GM12874 (cell line): ENCODE measurements at regions not wholly inside any gene's neighbourhood (a gene's known extent, or its start where the extent isn't known, plus 50 kb on each side); places are given as distances from the start of the nearest gene placed in this dataset.

Experiments used
- TF ChIP-seq, protein P1 (sequence below): IDR thresholded peaks from 2 replicates; pipeline ENCODE4 v1.5.1; 2011; ENCODE audit warnings: low read depth, mild to moderate bottlenecking, control low read depth, low read length, moderate library complexity; ENCODE audit not compliant: insufficient read depth

DNA sequence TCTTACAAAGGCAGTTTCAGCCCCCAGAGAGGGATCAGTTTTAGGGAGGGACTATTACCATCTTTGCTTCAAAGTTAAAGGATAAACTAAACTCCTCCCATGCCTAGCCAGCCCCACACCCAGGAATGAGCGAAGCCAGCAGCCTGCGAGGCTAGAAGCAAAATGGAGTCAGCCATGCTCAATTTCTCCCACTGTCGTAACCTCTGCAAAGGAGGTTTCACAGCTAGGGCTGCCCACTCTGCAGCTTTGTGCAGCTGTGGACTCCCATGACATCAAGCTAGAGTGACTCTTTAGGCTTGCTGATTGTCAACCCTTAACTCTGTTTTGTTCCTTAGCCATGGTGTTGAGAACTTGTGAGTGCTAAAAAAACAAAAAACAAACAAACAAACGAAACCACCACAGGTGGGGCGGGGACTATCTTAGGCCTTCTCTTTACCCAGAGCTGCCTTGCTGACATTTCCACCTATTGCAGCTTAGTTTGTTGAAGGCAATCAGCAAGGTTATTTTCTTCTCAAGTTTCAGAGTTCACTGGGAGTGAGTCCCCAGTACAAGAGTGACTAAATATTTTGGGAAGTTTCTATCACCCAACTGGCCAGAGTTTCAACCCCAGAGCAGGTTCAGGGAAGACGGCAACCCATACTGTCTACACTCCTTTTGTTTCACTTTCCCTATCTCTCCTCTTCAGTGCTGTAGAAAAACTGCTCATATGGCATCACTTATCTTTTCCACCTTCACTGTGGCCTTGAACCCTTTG is 592.1 kb downstream of the XIRP2 start:
- TF ChIP-seq, protein P1, sequence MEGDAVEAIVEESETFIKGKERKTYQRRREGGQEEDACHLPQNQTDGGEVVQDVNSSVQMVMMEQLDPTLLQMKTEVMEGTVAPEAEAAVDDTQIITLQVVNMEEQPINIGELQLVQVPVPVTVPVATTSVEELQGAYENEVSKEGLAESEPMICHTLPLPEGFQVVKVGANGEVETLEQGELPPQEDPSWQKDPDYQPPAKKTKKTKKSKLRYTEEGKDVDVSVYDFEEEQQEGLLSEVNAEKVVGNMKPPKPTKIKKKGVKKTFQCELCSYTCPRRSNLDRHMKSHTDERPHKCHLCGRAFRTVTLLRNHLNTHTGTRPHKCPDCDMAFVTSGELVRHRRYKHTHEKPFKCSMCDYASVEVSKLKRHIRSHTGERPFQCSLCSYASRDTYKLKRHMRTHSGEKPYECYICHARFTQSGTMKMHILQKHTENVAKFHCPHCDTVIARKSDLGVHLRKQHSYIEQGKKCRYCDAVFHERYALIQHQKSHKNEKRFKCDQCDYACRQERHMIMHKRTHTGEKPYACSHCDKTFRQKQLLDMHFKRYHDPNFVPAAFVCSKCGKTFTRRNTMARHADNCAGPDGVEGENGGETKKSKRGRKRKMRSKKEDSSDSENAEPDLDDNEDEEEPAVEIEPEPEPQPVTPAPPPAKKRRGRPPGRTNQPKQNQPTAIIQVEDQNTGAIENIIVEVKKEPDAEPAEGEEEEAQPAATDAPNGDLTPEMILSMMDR: no peak

DNA sequence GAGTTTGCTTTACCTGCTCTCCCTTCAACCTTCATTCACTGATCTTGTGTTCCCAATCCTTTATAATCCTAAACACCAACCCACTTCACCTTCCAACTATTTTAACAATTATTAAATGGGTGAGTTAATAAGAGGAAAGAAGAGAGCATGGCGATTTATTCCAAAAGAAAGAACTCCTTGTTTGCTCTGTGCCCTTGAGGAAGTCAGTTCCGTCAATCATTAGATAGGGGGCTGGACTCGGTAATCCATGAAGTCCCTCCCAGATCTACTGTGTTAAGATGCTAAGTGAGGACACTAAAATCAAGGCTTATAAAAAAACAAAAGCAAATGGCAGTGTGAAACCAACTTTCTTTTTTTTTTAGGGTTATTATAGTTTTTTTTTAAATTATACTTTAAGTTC is 589.9 kb downstream of the XIRP2 start:
- TF ChIP-seq, protein P1: no peak

DNA sequence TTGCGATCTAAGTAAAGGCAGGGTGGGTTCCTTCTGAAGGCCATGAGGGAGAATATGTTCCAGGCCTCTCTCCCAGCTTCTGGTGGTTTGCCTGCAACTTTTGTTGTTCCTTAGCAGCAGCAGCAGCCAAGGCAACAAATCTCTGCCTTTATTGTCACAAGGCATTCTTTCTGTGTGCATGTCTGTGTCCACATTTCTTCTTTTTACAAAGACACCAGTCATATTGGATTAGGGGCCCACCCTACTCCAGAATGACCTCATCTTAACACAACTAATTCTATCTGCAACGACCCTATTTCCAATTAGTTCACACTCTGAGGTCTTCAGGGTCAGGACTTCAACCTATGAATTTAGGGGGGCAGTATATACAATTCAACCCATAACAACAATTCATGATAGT is 587.5 kb downstream of the XIRP2 start:
- TF ChIP-seq, protein P1: no peak

DNA sequence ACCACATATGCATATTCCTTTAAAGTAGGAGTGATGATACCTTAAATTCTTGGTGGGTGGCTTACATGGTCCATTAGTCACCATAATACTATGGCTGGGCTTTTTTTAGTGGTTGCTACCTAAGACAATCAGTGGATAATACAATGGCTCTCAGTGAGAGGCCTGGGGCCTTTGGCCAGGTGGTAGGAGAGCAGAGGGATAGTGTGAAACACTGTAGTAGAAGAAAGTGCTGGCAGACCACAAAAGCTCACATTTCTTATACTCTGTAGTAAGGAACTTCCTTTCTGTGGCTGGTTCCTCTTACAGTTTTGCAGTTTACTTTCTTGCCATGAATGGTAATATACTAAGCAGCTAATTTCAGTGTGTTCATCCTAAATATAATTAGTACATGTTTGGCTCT is 583.5 kb downstream of the XIRP2 start:
- TF ChIP-seq, protein P1: no peak

DNA sequence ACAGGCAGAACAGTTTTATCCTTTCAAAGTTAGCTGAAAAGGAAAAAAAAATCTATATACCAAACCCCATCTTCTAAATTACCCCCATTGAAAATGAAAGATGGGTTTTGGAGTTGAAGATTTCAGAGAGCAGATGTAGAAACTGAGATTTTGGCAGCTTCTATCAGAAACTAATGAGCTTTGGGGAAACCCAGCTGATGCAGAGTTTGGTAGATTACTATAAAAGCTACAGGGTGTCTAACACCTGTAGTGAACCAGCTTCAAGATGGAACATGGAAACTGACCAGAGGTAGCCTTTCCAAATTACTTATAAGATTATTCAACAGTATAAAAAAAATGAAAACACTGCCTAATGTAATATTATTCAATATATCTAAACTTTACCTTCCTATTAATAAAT is 583.1 kb downstream of the XIRP2 start:
- TF ChIP-seq, protein P1: no peak

DNA sequence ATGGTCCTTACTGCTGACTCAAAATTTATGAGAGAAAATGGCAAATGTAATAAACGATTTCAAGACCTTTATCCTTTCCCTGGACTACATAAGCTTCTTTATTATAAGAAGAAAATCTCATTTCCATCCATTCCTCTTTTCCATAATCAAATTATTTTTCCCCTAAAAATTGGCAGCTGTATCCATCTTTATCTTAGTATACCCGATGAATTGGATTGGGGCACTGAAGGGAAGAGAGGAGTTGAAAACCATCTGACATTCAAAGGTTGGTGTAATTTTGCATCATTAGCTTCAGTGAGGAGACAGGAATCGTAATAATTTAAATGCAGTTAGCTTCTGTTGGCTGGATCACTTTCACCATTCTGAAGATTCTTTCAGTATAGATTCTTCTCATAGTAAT is 574.1 kb downstream of the XIRP2 start:
- TF ChIP-seq, protein P1: no peak

DNA sequence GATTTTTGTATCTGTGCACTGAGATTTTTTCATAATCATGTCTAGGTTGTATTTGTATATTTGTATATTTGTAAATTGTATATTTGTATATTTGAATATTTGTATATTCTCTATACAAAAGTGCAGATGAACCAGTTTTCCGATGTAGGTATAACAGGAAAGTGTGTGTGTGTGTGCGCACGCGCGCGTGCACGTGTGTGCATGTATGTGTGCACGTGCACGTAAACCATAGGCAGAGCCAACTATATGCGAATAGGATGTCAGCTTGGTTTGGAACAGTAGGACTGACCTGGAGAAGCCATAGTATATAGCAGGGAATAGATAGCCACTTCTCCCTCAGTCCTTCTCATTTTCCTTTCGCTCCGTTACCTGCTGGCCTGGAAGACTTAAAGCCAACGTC is 565.8 kb downstream of the XIRP2 start:
- TF ChIP-seq, protein P1: no peak
